ENCODE measurements at regions not wholly inside any gene's neighbourhood (a gene's known extent, or its start where the extent isn't known, plus 50 kb on each side); places are given as distances from the start of the nearest gene placed in this dataset.

DNA sequence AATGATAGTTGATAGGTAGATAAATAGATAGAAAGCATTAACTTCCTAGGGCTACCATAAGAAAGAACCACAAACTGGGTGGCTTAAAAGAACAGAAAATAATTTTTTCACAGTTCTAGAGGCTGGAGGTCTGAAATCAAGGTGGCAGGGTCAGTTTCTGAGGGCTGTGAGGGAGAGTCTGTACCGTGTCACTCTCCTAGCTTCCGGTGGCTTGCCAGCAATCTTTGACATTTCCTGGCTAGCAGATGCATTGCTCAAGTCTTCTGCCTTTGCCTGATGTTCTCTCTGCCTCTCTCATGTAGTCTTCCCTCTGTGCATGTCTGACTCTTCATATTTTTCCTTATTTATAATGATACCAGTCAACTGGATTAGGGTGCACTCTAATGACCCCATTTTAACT lies 1132.7 kb downstream of the CDH9 start:
- TF ChIP-seq, protein P1, sequence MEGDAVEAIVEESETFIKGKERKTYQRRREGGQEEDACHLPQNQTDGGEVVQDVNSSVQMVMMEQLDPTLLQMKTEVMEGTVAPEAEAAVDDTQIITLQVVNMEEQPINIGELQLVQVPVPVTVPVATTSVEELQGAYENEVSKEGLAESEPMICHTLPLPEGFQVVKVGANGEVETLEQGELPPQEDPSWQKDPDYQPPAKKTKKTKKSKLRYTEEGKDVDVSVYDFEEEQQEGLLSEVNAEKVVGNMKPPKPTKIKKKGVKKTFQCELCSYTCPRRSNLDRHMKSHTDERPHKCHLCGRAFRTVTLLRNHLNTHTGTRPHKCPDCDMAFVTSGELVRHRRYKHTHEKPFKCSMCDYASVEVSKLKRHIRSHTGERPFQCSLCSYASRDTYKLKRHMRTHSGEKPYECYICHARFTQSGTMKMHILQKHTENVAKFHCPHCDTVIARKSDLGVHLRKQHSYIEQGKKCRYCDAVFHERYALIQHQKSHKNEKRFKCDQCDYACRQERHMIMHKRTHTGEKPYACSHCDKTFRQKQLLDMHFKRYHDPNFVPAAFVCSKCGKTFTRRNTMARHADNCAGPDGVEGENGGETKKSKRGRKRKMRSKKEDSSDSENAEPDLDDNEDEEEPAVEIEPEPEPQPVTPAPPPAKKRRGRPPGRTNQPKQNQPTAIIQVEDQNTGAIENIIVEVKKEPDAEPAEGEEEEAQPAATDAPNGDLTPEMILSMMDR (IDR thresholded peaks at IDR 0.05; ENCODE audit: low read depth, low read length) = no peak
- TF ChIP-seq MYC (IDR thresholded peaks at IDR 0.05; ENCODE audit: low read depth, low read length) = no peak
- TF ChIP-seq, protein P2, sequence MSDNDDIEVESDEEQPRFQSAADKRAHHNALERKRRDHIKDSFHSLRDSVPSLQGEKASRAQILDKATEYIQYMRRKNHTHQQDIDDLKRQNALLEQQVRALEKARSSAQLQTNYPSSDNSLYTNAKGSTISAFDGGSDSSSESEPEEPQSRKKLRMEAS (IDR thresholded peaks at IDR 0.05; ENCODE audit: low read depth, low read length) = no peak

All from NB4 (cell line).